A549 (cell line): ENCODE measurements at regions not wholly inside any gene's neighbourhood (a gene's known extent, or its start where the extent isn't known, plus 50 kb on each side); places are given as distances from the start of the nearest gene placed in this dataset.

Source experiments
- CTCF ChIP-seq: fragments of >200 bp; sonication (Bioruptor Twin); formaldehyde crosslinking; IDR thresholded peaks from 3 replicates; pipeline ENCODE4 v1.5.1; 2016
- HDAC2 ChIP-seq: fragments of 200-600 bp; sonication (generic); IDR thresholded peaks from 2 replicates; pipeline ENCODE4 v1.6.1; 2016
- MYC ChIP-seq: IDR thresholded peaks from 2 replicates; pipeline ENCODE4 v1.6.1; 2012; ENCODE audit warnings: mild to moderate bottlenecking, inconsistent platforms, low read length, improper control_type of control experiment, borderline replicate concordance
- PHF8 ChIP-seq: fragments of 200-600 bp; sonication (generic); IDR thresholded peaks from 2 replicates; pipeline ENCODE4 v1.6.1; 2016; ENCODE audit warnings: low read depth, mild to moderate bottlenecking, antibody characterized with exemption, moderate library complexity, borderline replicate concordance
- POLR2A ChIP-seq: IDR thresholded peaks from 2 replicates; pipeline ENCODE4 v1.6.1; 2012; ENCODE audit warnings: mild to moderate bottlenecking, low read length
- RCOR1 ChIP-seq: fragments of 150-350 bp; IDR thresholded peaks from 2 replicates; pipeline ENCODE4 v1.6.1; 2014; ENCODE audit warnings: antibody characterized with exemption, low read length, low read depth
- TF ChIP-seq, protein P1 (sequence below): fragments of 250-450 bp; sonication (Bioruptor Pico); IDR thresholded peaks from 2 replicates; pipeline ENCODE4 v1.5.0; 2021; ENCODE audit warnings: mild to moderate bottlenecking, moderate library complexity, borderline replicate concordance

GRCh38 chr18:44450226-44450625 is 230.5 kb upstream of the SETBP1 start:
- TF ChIP-seq CTCF (no peak), MYC (no peak), POLR2A (no peak), RCOR1 (no peak), PHF8 (no peak), HDAC2 (no peak)
- TF ChIP-seq, protein P1, sequence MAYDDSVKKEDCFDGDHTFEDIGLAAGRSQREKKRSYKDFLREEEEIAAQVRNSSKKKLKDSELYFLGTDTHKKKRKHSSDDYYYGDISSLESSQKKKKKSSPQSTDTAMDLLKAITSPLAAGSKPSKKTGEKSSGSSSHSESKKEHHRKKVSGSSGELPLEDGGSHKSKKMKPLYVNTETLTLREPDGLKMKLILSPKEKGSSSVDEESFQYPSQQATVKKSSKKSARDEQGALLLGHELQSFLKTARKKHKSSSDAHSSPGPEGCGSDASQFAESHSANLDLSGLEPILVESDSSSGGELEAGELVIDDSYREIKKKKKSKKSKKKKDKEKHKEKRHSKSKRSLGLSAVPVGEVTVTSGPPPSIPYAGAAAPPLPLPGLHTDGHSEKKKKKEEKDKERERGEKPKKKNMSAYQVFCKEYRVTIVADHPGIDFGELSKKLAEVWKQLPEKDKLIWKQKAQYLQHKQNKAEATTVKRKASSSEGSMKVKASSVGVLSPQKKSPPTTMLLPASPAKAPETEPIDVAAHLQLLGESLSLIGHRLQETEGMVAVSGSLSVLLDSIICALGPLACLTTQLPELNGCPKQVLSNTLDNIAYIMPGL: no peak
